ENCODE measurements at regions not wholly inside any gene's neighbourhood (a gene's known extent, or its start where the extent isn't known, plus 50 kb on each side); places are given as distances from the start of the nearest gene placed in this dataset.

GRCh38 chr7:33781796-33782195 lies 123.5 kb upstream of the BMPER start:
- Histone ChIP-seq H3K9ac (ENCODE audit: insufficient read depth, low read length, poor library complexity, severe bottlenecking) (no peak overlapping the region), H3K9me3 (replicated peaks in 1 of 2; ENCODE audit: control insufficient read depth in 1 of 2, insufficient read depth in 1 of 2, low read length in 2 of 2) (peaks cover 0 to 7% of the 10 kb centered on the region in 2 donors), H3K4me1 (ENCODE audit: control insufficient read depth in 1 of 2, insufficient read depth in 2 of 2, low read length in 2 of 2) (no peaks in the 10 kb centered on the region), H3K27ac (ENCODE audit: low read depth in 1 of 2, low read length in 2 of 2) (no peak overlapping the region), H4K20me1 (ENCODE audit: insufficient read depth, low read length) (no peaks in the 10 kb centered on the region), H3K79me2 (ENCODE audit: insufficient read depth, low read length) (no peaks in the 10 kb centered on the region), H3K27me3 (ENCODE audit: control insufficient read depth in 2 of 2, insufficient read depth in 2 of 2, low read length in 2 of 2) (no peaks in the 10 kb centered on the region), H3K36me3 (replicated peaks in 1 of 2; ENCODE audit: control insufficient read depth in 1 of 2, insufficient read depth in 2 of 2, low read length in 2 of 2) (no peaks in the 10 kb centered on the region), H3K4me3 (replicated peaks in 1 of 3; ENCODE audit: low read depth in 2 of 3, low read length in 3 of 3) (no peak overlapping the region), H2AFZ (ENCODE audit: insufficient read depth, low read depth, low read length, poor library complexity, severe bottlenecking) (no peak overlapping the region), H3K4me2 (replicated peaks; ENCODE audit: extremely low read depth, low read length, poor library complexity, severe bottlenecking) (no peak overlapping the region)
- Mint-ChIP-seq H3K36me3 (no peaks in the 10 kb centered on the region), H3K4me3 (no peak overlapping the region), H3K27ac (no peak overlapping the region), H3K9me3 (peaks cover 4 to 15% (median 10%) of the 10 kb centered on the region in 7 donors), H3K27me3 (ENCODE audit: low read depth in 3 of 3) (peaks cover 1 to 4% (median 3%) of the 10 kb centered on the region in 3 donors), H3K4me1 (no peaks in the 10 kb centered on the region)
- DNase-seq = no peak
- intact Hi-C loops (cut with micrococcal nuclease) = no loop called here
- TF ChIP-seq, protein P1, sequence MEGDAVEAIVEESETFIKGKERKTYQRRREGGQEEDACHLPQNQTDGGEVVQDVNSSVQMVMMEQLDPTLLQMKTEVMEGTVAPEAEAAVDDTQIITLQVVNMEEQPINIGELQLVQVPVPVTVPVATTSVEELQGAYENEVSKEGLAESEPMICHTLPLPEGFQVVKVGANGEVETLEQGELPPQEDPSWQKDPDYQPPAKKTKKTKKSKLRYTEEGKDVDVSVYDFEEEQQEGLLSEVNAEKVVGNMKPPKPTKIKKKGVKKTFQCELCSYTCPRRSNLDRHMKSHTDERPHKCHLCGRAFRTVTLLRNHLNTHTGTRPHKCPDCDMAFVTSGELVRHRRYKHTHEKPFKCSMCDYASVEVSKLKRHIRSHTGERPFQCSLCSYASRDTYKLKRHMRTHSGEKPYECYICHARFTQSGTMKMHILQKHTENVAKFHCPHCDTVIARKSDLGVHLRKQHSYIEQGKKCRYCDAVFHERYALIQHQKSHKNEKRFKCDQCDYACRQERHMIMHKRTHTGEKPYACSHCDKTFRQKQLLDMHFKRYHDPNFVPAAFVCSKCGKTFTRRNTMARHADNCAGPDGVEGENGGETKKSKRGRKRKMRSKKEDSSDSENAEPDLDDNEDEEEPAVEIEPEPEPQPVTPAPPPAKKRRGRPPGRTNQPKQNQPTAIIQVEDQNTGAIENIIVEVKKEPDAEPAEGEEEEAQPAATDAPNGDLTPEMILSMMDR (IDR thresholded peaks at IDR 0.05) = no peak
- no CpG with 5 or more reads among the region's 3 CpGs for WGBS (ENCODE audit: insufficient coverage)

GRCh38 chr7:33784000-33784399 lies 121.3 kb upstream of the BMPER start:
- Mint-ChIP-seq H3K4me3 (no peak overlapping the region), H3K36me3 (no peaks in the 10 kb centered on the region), H3K27me3 (ENCODE audit: low read depth in 3 of 3) (peaks cover 0 to 2% (median 1%) of the 10 kb centered on the region in 3 donors), H3K4me1 (no peaks in the 10 kb centered on the region), H3K27ac (no peak overlapping the region), H3K9me3 (peaks cover 4 to 21% (median 13%) of the 10 kb centered on the region in 7 donors)
- H3K9ac ChIP-seq (ENCODE audit: insufficient read depth, low read length, poor library complexity, severe bottlenecking) = no peak overlapping the region
- no CpG with 5 or more reads among the region's 2 CpGs for WGBS (ENCODE audit: insufficient coverage)
- H4K20me1 ChIP-seq (ENCODE audit: insufficient read depth, low read length) = no peaks in the 10 kb centered on the region
- H2AFZ ChIP-seq (ENCODE audit: insufficient read depth, low read depth, low read length, poor library complexity, severe bottlenecking) = no peak overlapping the region
- H3K79me2 ChIP-seq (ENCODE audit: insufficient read depth, low read length) = no peaks in the 10 kb centered on the region
- no peak overlapping the region for H3K4me3 ChIP-seq (replicated peaks in 1 of 3; ENCODE audit: low read depth in 2 of 3, low read length in 3 of 3)
- H3K27ac ChIP-seq (ENCODE audit: low read depth in 1 of 2, low read length in 2 of 2) = no peak overlapping the region
- TF ChIP-seq, protein P1 (IDR thresholded peaks at IDR 0.05) = no peak
- peaks cover 0 to 16% of the 10 kb centered on the region in 2 donors for H3K9me3 ChIP-seq (replicated peaks in 1 of 2; ENCODE audit: control insufficient read depth in 1 of 2, insufficient read depth in 1 of 2, low read length in 2 of 2)
- H3K4me1 ChIP-seq (ENCODE audit: control insufficient read depth in 1 of 2, insufficient read depth in 2 of 2, low read length in 2 of 2) = no peaks in the 10 kb centered on the region
- no peak overlapping the region for H3K4me2 ChIP-seq (replicated peaks; ENCODE audit: extremely low read depth, low read length, poor library complexity, severe bottlenecking)
- no peaks in the 10 kb centered on the region for H3K27me3 ChIP-seq (ENCODE audit: control insufficient read depth in 2 of 2, insufficient read depth in 2 of 2, low read length in 2 of 2)
- no peaks in the 10 kb centered on the region for H3K36me3 ChIP-seq (replicated peaks in 1 of 2; ENCODE audit: control insufficient read depth in 1 of 2, insufficient read depth in 2 of 2, low read length in 2 of 2)
- intact Hi-C loops (cut with micrococcal nuclease) = no loop called here
- DNase-seq = no peak
